ENCODE measurements at regions not wholly inside any gene's neighbourhood (a gene's known extent, or its start where the extent isn't known, plus 50 kb on each side); places are given as distances from the start of the nearest gene placed in this dataset.

DNA sequence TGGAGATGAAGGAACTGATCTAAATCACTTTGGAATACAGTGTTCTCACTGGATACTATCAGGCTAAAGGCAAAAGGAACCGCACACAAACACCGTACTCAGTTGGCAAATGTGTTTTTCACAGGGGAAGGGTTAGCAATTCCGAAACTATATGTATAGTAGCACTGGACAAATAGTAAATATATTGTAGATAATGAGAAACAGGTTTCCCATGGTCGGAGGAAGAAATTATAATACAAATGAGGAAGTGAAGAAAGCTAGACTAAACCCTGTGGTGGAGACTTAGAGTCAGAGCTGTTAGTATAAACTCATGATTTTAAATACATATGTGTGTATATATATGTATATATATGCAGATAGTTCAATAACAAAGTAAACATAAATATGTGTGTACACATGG, 414.1 kb upstream of the SALL1 start:
- Histone ChIP-seq H3K27me3 (replicated peaks; ENCODE audit: insufficient read depth) (no peaks in the 10 kb centered on the region), H3K9me3 (no peaks in the 10 kb centered on the region), H3K4me1 (ENCODE audit: control insufficient read depth in 1 of 2, low read depth in 2 of 2) (no peaks in the 10 kb centered on the region), H3K4me3 (no peak overlapping the region), H3K27ac (no peak overlapping the region), H3K36me3 (no peaks in the 10 kb centered on the region)
- TF ChIP-seq, protein P1, sequence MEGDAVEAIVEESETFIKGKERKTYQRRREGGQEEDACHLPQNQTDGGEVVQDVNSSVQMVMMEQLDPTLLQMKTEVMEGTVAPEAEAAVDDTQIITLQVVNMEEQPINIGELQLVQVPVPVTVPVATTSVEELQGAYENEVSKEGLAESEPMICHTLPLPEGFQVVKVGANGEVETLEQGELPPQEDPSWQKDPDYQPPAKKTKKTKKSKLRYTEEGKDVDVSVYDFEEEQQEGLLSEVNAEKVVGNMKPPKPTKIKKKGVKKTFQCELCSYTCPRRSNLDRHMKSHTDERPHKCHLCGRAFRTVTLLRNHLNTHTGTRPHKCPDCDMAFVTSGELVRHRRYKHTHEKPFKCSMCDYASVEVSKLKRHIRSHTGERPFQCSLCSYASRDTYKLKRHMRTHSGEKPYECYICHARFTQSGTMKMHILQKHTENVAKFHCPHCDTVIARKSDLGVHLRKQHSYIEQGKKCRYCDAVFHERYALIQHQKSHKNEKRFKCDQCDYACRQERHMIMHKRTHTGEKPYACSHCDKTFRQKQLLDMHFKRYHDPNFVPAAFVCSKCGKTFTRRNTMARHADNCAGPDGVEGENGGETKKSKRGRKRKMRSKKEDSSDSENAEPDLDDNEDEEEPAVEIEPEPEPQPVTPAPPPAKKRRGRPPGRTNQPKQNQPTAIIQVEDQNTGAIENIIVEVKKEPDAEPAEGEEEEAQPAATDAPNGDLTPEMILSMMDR (IDR thresholded peaks at IDR 0.05) = no peak
- DNase-seq (ENCODE audit: low spot score) = no peak
- ATAC-seq (ENCODE audit: insufficient number of reproducible peaks, low FRiP score, low read depth) = no peak

DNA sequence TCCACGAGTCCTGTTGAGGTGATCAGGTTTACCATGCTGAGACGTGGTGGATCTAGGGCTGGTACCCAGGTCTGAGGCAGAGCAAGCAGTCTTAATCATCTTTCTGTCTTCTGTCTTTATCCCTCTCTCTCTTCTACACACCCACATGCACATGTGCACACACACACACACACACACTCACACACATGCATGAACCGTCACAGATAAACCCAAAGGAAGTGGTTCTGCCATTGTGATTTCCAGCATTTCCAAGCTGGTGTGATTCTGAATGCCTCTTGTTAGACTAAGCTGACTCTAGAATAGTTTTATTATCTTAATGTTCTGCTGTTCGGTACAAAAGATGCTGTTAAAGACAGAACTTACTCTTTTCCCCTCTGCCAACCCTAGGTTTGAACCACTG, 411.8 kb upstream of the SALL1 start:
- TF ChIP-seq, protein P1 (IDR thresholded peaks at IDR 0.05) = no peak
- Histone ChIP-seq H3K27ac (no peak overlapping the region), H3K9me3 (no peaks in the 10 kb centered on the region), H3K36me3 (no peaks in the 10 kb centered on the region), H3K4me1 (ENCODE audit: control insufficient read depth in 1 of 2, low read depth in 2 of 2) (no peaks in the 10 kb centered on the region), H3K27me3 (replicated peaks; ENCODE audit: insufficient read depth) (no peaks in the 10 kb centered on the region), H3K4me3 (no peak overlapping the region)
- ATAC-seq (ENCODE audit: insufficient number of reproducible peaks, low FRiP score, low read depth) = no peak
- DNase-seq (ENCODE audit: low spot score) = no peak

DNA sequence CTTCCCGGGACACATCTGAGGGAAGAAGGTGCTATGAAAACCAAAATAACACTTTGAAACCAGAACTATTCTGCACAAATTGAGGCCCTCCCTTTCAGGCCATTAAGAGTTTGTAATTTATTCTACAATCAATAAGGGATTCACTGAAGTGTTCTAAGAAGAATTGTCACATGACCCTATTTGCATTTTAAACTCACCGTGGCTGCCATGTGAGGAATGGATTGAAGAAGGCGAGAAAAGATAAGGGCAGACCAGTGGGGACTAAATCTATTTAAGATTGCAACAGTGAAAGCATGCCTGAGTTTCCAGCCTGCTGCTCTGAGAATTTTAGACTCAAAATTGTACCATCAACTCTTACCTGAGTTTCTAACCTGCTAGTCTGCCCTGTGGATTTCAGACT, 408.8 kb upstream of the SALL1 start:
- Histone ChIP-seq H3K4me1 (ENCODE audit: control insufficient read depth in 1 of 2, low read depth in 2 of 2) (no peaks in the 10 kb centered on the region), H3K27me3 (replicated peaks; ENCODE audit: insufficient read depth) (no peaks in the 10 kb centered on the region), H3K27ac (no peak overlapping the region), H3K36me3 (no peaks in the 10 kb centered on the region), H3K9me3 (no peaks in the 10 kb centered on the region), H3K4me3 (no peak overlapping the region)
- TF ChIP-seq, protein P1 (IDR thresholded peaks at IDR 0.05) = no peak
- ATAC-seq (ENCODE audit: insufficient number of reproducible peaks, low FRiP score, low read depth) (no peak), DNase-seq (ENCODE audit: low spot score) (no peak)

DNA sequence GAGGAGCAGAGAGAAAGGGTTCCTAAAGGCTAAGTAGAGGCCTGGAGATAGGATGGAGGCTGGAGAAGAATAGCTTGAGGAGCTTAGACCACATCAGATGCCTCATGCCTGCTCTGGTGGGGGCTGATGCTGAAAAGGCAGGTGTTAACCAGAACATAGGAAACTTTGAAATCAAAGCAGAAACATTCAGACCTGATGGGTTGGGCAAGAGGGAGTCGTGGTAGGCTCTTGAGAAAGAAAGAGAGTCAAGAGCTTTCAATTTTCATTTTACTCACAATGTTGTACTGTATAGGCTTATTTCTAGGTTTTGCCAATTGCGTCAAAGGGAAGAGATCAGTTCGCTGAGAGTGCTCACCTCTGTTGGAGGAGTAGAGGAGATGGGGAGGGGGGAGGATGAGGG, 406.6 kb upstream of the SALL1 start:
- Histone ChIP-seq H3K9me3 (no peaks in the 10 kb centered on the region), H3K27ac (no peak overlapping the region), H3K4me1 (ENCODE audit: control insufficient read depth in 1 of 2, low read depth in 2 of 2) (no peaks in the 10 kb centered on the region), H3K4me3 (no peak overlapping the region), H3K36me3 (no peaks in the 10 kb centered on the region), H3K27me3 (replicated peaks; ENCODE audit: insufficient read depth) (no peaks in the 10 kb centered on the region)
- DNase-seq (ENCODE audit: low spot score) (no peak), ATAC-seq (ENCODE audit: insufficient number of reproducible peaks, low FRiP score, low read depth) (no peak)
- TF ChIP-seq, protein P1 (IDR thresholded peaks at IDR 0.05) = no peak

DNA sequence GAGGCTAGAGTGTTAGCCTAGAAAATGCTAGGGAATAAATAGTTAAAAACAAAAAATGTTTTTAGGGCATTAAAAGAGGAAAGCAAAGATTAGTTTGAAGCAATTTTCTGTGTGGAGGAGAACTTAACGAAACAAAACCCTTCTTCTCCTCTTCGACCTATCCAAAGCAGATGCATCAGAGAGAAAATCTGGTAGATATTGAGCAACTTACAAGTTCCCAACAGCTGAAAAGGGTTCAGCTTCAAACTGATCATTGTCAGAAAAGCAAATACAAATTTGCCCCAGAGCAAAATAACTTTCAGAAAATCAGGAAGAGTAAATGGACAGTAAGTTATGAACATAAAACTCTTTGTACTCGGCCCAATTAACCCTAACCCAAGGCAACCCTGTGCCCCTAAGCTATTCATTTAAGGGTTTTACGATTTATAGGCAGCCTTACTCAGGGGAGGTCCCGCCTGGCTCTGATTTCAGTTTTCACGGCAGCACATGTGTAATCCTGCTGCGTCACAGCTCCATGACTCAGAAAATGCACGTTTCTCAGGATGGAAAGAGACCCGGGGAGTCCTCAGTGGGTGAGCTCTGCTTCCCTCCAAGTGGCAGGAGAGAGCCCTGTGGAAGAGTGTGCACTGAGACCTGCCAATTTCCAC, 405.7 kb upstream of the SALL1 start:
- Histone ChIP-seq H3K27me3 (replicated peaks; ENCODE audit: insufficient read depth) (no peaks in the 10 kb centered on the region), H3K36me3 (no peaks in the 10 kb centered on the region), H3K4me3 (no peak overlapping the region), H3K4me1 (ENCODE audit: control insufficient read depth in 1 of 2, low read depth in 2 of 2) (no peaks in the 10 kb centered on the region), H3K9me3 (no peaks in the 10 kb centered on the region), H3K27ac (no peak overlapping the region)
- TF ChIP-seq, protein P1 (IDR thresholded peaks at IDR 0.05) = no peak
- ATAC-seq (ENCODE audit: insufficient number of reproducible peaks, low FRiP score, low read depth) = no peak
- no peak for DNase-seq (ENCODE audit: low spot score)

Data from thoracic aorta (tissue), 2 donors.